NCI-H774 (cell line): ENCODE measurements at regions not wholly inside any gene's neighbourhood (a gene's known extent, or its start where the extent isn't known, plus 50 kb on each side); places are given as distances from the start of the nearest gene placed in this dataset.

ENCODE experiments used
- DNase-seq: peaks from one replicate; lab custom pipeline; 2025; lab: John Stamatoyannopoulos, UW

GRCh38 chr18:53644799-53645471 is 579.5 kb downstream of the MBD2 start:
- no peak for DNase-seq

GRCh38 chr18:53639687-53640086 is 584.8 kb downstream of the MBD2 start:
- DNase-seq: no peak

GRCh38 chr18:53629337-53629736 is 595.1 kb downstream of the MBD2 start:
- no peak for DNase-seq

GRCh38 chr18:53625997-53626599 is 598.4 kb downstream of the MBD2 start:
- DNase-seq: no peak

- DNase-seq: no peak
Observed at GRCh38 chr18:53610957-53611356, 613.5 kb downstream of the MBD2 start.

GRCh38 chr18:53606792-53607191 is 617.7 kb downstream of the MBD2 start:
- no peak for DNase-seq

GRCh38 chr18:53605198-53605597 is 619.3 kb downstream of the MBD2 start:
- DNase-seq: no peak

- no peak for DNase-seq
Observed at GRCh38 chr18:53603276-53603675, 621.2 kb downstream of the MBD2 start.

- no peak for DNase-seq
Observed at GRCh38 chr18:53601344-53601743, 623.1 kb downstream of the MBD2 start.

GRCh38 chr18:53586923-53587322 is 637.5 kb downstream of the MBD2 start:
- DNase-seq: no peak
